HG02763 (cell line): ENCODE measurements at regions not wholly inside any gene's neighbourhood (a gene's known extent, or its start where the extent isn't known, plus 50 kb on each side); places are given as distances from the start of the nearest gene placed in this dataset.

ENCODE experiments used
- ATAC-seq: cut with Tn5 transposase; IDR thresholded peaks from one replicate; pipeline ENCODE4 v1.9.1; 2021; ENCODE audit warnings: mild to moderate bottlenecking, moderate library complexity; ENCODE audit not compliant: unreplicated experiment

- no peak for ATAC-seq
These were observed 891.1 kb upstream of the GHITM start for GRCh38 chr10:83248106-83248631.

DNA sequence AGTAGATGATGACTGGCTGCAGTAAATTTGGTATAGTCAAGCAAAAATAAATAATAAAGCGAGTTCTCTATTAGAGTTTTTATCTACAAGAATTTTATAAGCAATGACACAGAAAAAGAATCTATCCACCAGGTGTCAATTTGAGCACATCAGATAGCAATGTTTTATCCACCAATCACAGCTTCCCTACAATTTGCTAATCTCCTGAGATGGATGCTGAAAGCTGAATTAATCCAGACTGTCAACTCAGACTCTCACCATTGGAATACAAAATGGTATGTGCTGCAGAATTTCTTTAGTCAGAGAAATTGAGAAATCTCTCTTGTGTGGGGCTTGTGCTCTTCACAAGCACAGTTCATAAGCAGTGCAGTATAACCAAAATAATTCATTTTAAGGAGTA, 888.9 kb upstream of the GHITM start:
- no peak for ATAC-seq

- ATAC-seq, result no peak
These were observed 887.1 kb upstream of the GHITM start for GRCh38 chr10:83252169-83252568.

- ATAC-seq, result no peak
These were observed 886.7 kb upstream of the GHITM start for GRCh38 chr10:83252596-83252995.

DNA sequence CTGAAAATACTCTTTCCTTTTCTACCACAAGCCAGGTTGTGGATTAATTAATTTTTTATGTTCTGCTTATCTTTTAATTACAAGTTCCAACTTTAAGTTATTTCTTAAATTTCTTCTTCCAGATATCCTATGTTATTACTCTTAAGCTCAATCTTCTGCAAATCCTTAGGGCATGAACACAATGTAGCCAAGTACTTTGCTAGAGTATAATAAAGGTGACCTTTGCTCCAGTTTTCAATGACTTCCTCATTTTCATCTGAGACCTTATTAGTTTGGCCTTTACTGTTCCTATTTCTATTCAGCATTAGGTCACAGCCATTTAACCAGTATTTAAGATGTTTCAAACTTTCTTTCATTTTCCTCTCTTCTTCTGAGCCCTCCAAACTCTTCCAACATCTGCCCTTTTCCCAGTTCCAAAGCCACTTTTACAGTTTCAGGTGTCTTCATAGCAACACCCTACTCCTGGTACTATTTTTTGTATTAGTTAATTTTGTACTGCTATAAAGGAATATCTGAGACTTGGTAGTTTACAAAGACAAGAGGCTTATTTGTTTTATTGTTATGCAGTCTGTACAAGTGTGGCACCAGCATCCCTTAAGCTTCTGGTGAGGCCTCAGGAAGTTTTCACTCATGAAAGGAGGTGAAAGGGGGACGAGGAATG, 886.2 kb upstream of the GHITM start:
- no peak for ATAC-seq

DNA sequence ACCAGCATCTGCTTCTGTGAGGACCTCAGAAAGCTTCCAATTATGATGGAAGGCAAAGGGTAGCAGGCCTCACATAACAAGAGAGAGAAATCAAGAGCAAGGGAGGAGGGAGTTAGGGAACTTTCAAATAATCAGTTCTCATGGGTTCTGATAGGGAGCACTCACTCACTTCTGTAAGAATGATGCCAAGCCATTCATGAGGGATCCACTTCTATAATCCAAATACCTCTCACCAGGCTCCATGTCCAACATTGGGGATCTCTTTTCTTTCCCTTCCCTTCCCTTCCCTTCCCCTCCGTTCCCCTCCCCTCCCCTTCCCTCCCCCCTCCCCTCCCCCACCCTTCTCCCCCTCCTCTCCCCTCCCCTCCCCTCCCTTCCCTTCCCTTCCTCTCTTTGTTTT, 884.6 kb upstream of the GHITM start:
- no peak for ATAC-seq

DNA sequence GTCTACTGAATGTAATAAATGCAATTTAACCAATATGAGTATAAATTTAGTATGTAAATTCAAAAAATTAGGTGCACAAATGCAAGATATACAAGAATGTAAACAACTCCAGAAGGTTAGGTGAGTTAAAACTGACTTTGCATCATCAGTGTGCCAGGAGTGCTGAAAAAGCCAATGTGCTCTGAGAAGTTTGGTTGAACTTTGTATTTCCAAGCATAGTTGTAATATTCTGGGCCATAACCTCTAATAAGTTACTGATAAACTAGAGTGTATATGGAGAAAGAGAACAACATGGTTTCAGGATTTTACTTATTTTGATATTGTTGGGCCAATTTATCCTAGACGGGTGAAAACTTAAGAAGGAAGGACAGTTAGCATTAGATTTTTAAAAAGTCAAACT, 876.9 kb upstream of the GHITM start:
- no peak for ATAC-seq

DNA sequence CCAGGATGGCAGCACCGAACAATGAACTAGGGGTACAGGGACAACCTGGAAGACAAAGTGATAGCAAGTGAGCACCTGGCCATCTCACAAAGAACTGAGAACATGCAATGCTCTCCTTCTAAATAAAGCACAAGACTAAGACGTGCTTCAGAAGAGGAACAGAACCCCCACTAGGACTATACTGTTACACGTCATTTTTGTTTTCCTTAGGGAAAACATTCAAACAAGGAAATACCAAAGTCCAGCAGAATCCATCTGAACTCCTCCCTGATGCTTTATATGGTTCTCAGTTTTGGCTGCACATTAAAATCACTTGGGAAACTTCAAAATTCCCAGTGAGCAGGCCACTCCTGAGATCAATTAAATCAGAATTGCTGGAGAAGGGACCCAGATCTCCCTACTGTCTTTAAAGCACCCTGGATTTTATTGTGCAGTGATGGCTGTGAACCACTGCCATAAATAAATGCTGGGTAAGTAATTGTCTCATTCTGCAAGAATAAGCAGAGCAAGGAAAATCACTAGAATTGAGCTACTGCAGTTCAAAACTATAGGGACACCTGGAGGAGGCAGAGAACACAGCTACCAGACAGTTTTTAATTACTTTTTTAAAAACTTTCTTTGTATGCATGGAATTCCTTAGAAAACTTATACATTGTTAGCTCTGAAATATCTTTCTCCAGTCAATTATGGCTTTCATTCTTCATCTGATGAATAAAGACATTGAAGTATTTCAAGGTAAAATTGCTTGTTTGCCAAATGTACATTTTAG, 866.5 kb upstream of the GHITM start:
- no peak for ATAC-seq

DNA sequence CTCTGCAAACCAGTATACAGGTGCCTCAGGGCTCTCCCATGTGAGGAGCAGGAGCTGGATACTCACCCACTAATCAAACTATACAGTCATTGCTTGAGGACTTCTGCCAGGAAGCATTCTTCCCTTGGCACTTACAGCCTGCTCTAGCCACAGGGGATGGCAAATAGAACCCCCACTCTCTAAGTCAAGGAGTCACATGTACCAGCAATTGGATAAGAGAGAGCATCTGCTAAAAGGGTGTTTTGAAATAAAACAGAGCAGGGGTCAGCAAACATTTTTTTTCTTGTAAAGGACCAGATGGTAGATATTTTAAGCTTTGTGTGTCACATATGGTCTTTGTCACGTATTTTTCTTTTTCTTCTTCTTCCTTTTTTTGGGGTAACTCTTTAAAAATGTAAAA, 865.2 kb upstream of the GHITM start:
- ATAC-seq, result no peak

DNA sequence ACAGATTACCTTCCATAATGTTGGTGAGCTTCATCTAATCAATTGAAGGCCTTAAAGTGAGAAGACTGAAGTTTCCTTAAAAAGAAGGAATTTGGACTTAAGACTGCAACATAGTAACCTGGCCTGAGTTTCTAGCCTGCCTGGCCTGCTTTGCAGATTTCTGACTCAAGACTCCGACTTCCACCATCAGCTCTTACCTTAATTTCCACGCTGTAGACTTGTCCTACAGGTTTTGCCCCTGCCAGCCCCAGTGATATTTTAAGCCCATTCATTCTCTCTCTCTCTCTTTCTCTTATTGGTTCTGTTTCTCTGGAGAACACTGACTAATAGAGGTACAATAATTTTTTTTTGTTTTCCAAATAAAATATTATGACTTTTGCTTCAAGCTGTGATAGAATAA, 862.3 kb upstream of the GHITM start:
- no peak for ATAC-seq

- ATAC-seq, result no peak
These were observed 856.2 kb upstream of the GHITM start for GRCh38 chr10:83283151-83283550.

GRCh38 chr10:83287374-83287773, 851.9 kb upstream of the GHITM start:
- no peak for ATAC-seq

GRCh38 chr10:83289373-83289772, 849.9 kb upstream of the GHITM start:
- no peak for ATAC-seq

- no peak for ATAC-seq
These were observed 849.4 kb upstream of the GHITM start for GRCh38 chr10:83289948-83290347.

DNA sequence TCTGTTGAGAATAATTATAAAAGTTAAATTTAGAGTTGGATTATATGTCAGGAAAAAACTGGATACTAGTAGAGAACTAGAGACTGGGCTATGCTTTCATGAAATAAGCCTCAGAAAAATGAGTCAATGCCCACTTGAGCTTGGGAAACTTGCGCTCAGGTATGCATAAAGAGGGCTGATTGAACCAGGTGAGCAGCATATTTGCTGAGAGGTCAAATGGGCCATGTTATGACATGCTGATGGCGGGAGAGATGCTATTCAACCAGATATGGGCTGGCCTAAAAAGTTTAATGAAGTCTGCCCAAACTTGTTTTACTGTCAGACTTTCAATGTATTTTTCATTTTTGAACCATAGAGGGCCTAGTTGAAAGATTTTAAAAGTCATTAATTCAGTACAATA, 837.6 kb upstream of the GHITM start:
- ATAC-seq, result no peak

- no peak for ATAC-seq
These were observed 836.7 kb upstream of the GHITM start for GRCh38 chr10:83302623-83303022.

- no peak for ATAC-seq
These were observed 828.6 kb upstream of the GHITM start for GRCh38 chr10:83310688-83311087.

DNA sequence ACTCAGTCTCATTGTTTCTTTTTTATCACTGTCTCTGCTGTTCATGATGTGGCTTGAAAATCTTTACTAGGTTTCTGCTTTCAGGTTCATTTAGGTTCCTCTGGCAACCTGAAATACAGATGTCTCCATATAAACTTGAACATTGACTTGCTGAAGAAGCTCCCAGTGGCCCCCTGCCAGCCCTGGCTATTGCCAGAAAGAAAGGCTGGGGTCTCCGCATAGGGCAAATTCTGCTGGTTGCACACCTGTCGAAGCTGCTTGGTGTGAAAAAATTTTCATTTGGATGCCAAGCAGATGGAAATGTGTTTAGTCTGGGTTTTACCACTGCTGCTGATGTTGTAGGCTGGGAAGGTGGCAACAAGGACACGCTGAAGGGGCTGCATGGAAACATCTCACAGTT, 826.7 kb upstream of the GHITM start:
- ATAC-seq, result no peak

DNA sequence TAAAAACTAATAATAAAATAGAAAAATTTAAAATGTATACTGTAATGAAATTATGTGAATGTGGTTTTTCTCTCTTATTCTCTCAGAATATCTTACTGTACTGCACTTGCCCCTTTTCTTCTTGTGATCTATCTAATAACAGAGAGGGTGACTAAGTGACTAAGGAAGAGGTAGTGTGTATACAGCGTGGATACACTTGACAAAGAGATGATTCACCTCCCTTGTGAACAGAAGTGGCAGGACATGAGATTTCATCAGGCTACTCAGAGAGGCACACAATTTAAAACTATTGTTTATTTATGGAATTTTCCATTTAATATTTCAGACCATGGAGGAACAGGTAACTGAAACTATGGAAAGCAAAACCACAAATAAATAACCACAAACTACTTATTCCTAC, 806.6 kb upstream of the GHITM start:
- no peak for ATAC-seq

- ATAC-seq, result no peak
These were observed 805.7 kb upstream of the GHITM start for GRCh38 chr10:83333566-83333965.

GRCh38 chr10:83343676-83344075, 795.6 kb upstream of the GHITM start:
- ATAC-seq, result no peak

- ATAC-seq, result no peak
These were observed 792.9 kb upstream of the GHITM start for GRCh38 chr10:83346266-83346910.
